Esophagus muscularis mucosa (tissue), 4 donors: ENCODE measurements at regions not wholly inside any gene's neighbourhood (a gene's known extent, or its start where the extent isn't known, plus 50 kb on each side); places are given as distances from the start of the nearest gene placed in this dataset.

Experiments used
- DNase-seq: peaks from one replicate; pipeline ENCODE4 v3.0.0-alpha.2; 2017; ENCODE audit errors: extremely low spot score
- H3K27ac ChIP-seq, 4 donors: fragments of 200-600 bp; sonication (generic); replicated peaks in 1 of 4; 1 replicate in 3 of 4; 2 replicates in 1 of 4; pipeline ENCODE4 v1.5.1; 2016 to 2019; ENCODE audit warnings: mild to moderate bottlenecking in 1 of 4
- H3K27me3 ChIP-seq, 4 donors: fragments of 200-600 bp; sonication (generic); one replicate each; pipeline versions ENCODE4 v1.5.1 to v1.6.0; 2016 to 2019
- H3K36me3 ChIP-seq, 4 donors: fragments of 200-600 bp; sonication (generic); one replicate each; pipeline ENCODE4 v1.5.1; 2016 to 2019
- H3K4me1 ChIP-seq, 4 donors: fragments of 200-600 bp; sonication (generic); one replicate each; pipeline ENCODE4 v1.5.1; 2016 to 2019
- H3K4me3 ChIP-seq, 4 donors: fragments of 200-600 bp; sonication (generic); 1 replicate in 2 of 4; 2 replicates in 2 of 4; pipeline ENCODE4 v1.5.1; 2016 to 2019; ENCODE audit warnings: mild to moderate bottlenecking in 4 of 4, moderate library complexity in 1 of 4
- H3K9me3 ChIP-seq, 4 donors: fragments of 200-600 bp; sonication (generic); 1 replicate in 3 of 4; 2 replicates in 1 of 4; pipeline ENCODE4 v1.5.1; 2016 to 2019
- CTCF ChIP-seq, 3 experiments: fragments of 200-600 bp in 2 of 3; fragments of 450-650 bp in 1 of 3; sonication (generic) in 2 of 3; IDR thresholded peaks; one replicate each; pipeline ENCODE4 v1.5.1; 2017 to 2019; ENCODE audit warnings: antibody characterized with exemption in 3 of 3, mild to moderate bottlenecking in 2 of 3, moderate library complexity in 1 of 3
- EP300 ChIP-seq: sonication (generic); formaldehyde crosslinking; IDR thresholded peaks from one replicate; pipeline ENCODE4 v1.6.1; 2017; ENCODE audit warnings: antibody characterized with exemption
- POLR2A ChIP-seq: fragments of 450-650 bp; IDR thresholded peaks from one replicate; pipeline ENCODE4 v1.6.1; 2017; ENCODE audit warnings: antibody characterized with exemption, moderate library complexity, mild to moderate bottlenecking, low read depth
- POLR2AphosphoS5 ChIP-seq, 2 donors: sonication (generic); formaldehyde crosslinking; IDR thresholded peaks; one replicate each; pipeline ENCODE4 v1.6.1; 2017; ENCODE audit warnings: antibody characterized with exemption in 2 of 2
- WGBS: methylation state at CpG from one replicate; pipeline ENCODE4 v1.1.5; 2018; 5-methylcytosine and 5-hydroxymethylcytosine counted together
- intact Hi-C: fragments of 100-400 bp; cut with DNase I; formaldehyde crosslinking; loops from one replicate; pipeline ENCODE4 v1.15.1; 2023

GRCh38 chr4:62285026-62285425, 1084.9 kb downstream of the ADGRL3 start:
- TF ChIP-seq POLR2AphosphoS5 (IDR thresholded peaks at IDR 0.05) (no peak), POLR2A (no peak), EP300 (no peak), CTCF (IDR thresholded peaks at IDR 0.05) (no peak)
- DNase-seq: no peak
- no peaks in the 10 kb centered on the region for H3K36me3 ChIP-seq
- no peaks in the 10 kb centered on the region for H3K4me1 ChIP-seq
- no peak overlapping the region for H3K4me3 ChIP-seq
- no peaks in the 10 kb centered on the region for H3K27me3 ChIP-seq
- WGBS: 83% methylated on average over 2 of the region's 2 CpGs
- intact Hi-C loops: no loop called here
- H3K27ac ChIP-seq: no peak overlapping the region
- H3K9me3 ChIP-seq: no peaks in the 10 kb centered on the region

- no peak overlapping the region for H3K27ac ChIP-seq
- no peaks in the 10 kb centered on the region for H3K9me3 ChIP-seq
- no peak overlapping the region for H3K4me3 ChIP-seq
- no peaks in the 10 kb centered on the region for H3K36me3 ChIP-seq
- no peak for DNase-seq
- H3K27me3 ChIP-seq: no peaks in the 10 kb centered on the region
- intact Hi-C loops: no loop called here
- TF ChIP-seq POLR2A: no peak
- no peak for TF ChIP-seq CTCF (IDR thresholded peaks at IDR 0.05)
- TF ChIP-seq POLR2AphosphoS5 (IDR thresholded peaks at IDR 0.05): no peak
- TF ChIP-seq EP300: no peak
- no peaks in the 10 kb centered on the region for H3K4me1 ChIP-seq
Observed at GRCh38 chr4:62279689-62280088, 1079.6 kb downstream of the ADGRL3 start.

GRCh38 chr4:62275470-62275869, 1075.3 kb downstream of the ADGRL3 start:
- Histone ChIP-seq H3K27ac (no peak overlapping the region), H3K27me3 (no peaks in the 10 kb centered on the region), H3K4me3 (no peak overlapping the region), H3K36me3 (no peaks in the 10 kb centered on the region), H3K9me3 (no peaks in the 10 kb centered on the region), H3K4me1 (no peaks in the 10 kb centered on the region)
- DNase-seq: no peak
- intact Hi-C loops: no loop called here
- TF ChIP-seq POLR2A (no peak), EP300 (no peak), CTCF (IDR thresholded peaks at IDR 0.05) (no peak), POLR2AphosphoS5 (IDR thresholded peaks at IDR 0.05) (no peak)

- no peaks in the 10 kb centered on the region for H3K9me3 ChIP-seq
- H3K36me3 ChIP-seq: no peaks in the 10 kb centered on the region
- no peak for DNase-seq
- H3K4me3 ChIP-seq: no peak overlapping the region
- H3K27ac ChIP-seq: no peak overlapping the region
- intact Hi-C loops: no loop called here
- no peaks in the 10 kb centered on the region for H3K27me3 ChIP-seq
- TF ChIP-seq CTCF (IDR thresholded peaks at IDR 0.05): no peak
- no peak for TF ChIP-seq EP300
- no peak for TF ChIP-seq POLR2AphosphoS5 (IDR thresholded peaks at IDR 0.05)
- TF ChIP-seq POLR2A: no peak
- 84% methylated on average over 1 of the region's 1 CpG for WGBS
- H3K4me1 ChIP-seq: no peaks in the 10 kb centered on the region
Observed at GRCh38 chr4:62274782-62275181, 1074.7 kb downstream of the ADGRL3 start.

GRCh38 chr4:62271107-62271506, 1071.0 kb downstream of the ADGRL3 start:
- Histone ChIP-seq H3K9me3 (no peaks in the 10 kb centered on the region), H3K4me3 (no peak overlapping the region), H3K27me3 (no peaks in the 10 kb centered on the region), H3K36me3 (no peaks in the 10 kb centered on the region), H3K4me1 (no peaks in the 10 kb centered on the region), H3K27ac (no peak overlapping the region)
- WGBS: 83% methylated on average over 4 of the region's 4 CpGs
- intact Hi-C loops: no loop called here
- TF ChIP-seq EP300: no peak
- no peak for TF ChIP-seq POLR2AphosphoS5 (IDR thresholded peaks at IDR 0.05)
- TF ChIP-seq CTCF (IDR thresholded peaks at IDR 0.05): no peak
- no peak for TF ChIP-seq POLR2A
- no peak for DNase-seq
